ENCODE measurements at regions not wholly inside any gene's neighbourhood (a gene's known extent, or its start where the extent isn't known, plus 50 kb on each side); places are given as distances from the start of the nearest gene placed in this dataset.

- 88 to 99% methylated on average over 1 of the region's 1 CpG for WGBS, 2 donors
- H3K4me1 ChIP-seq, result no peaks in the 10 kb centered on the region
- no peak for TF ChIP-seq POLR2A (IDR thresholded peaks at IDR 0.05)
- no peak for TF ChIP-seq POLR2AphosphoS5 (IDR thresholded peaks at IDR 0.05)
- TF ChIP-seq, protein P1, sequence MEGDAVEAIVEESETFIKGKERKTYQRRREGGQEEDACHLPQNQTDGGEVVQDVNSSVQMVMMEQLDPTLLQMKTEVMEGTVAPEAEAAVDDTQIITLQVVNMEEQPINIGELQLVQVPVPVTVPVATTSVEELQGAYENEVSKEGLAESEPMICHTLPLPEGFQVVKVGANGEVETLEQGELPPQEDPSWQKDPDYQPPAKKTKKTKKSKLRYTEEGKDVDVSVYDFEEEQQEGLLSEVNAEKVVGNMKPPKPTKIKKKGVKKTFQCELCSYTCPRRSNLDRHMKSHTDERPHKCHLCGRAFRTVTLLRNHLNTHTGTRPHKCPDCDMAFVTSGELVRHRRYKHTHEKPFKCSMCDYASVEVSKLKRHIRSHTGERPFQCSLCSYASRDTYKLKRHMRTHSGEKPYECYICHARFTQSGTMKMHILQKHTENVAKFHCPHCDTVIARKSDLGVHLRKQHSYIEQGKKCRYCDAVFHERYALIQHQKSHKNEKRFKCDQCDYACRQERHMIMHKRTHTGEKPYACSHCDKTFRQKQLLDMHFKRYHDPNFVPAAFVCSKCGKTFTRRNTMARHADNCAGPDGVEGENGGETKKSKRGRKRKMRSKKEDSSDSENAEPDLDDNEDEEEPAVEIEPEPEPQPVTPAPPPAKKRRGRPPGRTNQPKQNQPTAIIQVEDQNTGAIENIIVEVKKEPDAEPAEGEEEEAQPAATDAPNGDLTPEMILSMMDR (IDR thresholded peaks at IDR 0.05), result no peak
- TF ChIP-seq EP300 (IDR thresholded peaks at IDR 0.05), result no peak
- intact Hi-C loops (cut with DNase I), result no loop called here
- H3K4me3 ChIP-seq, result no peak overlapping the region
- H3K27ac ChIP-seq, result no peak overlapping the region
- no peaks in the 10 kb centered on the region for H3K36me3 ChIP-seq
- no peaks in the 10 kb centered on the region for H3K9me3 ChIP-seq
- no peak for DNase-seq
- no peaks in the 10 kb centered on the region for H3K27me3 ChIP-seq
Observed at GRCh38 chr9:82673201-82673600, 389.7 kb downstream of the RASEF start.

DNA sequence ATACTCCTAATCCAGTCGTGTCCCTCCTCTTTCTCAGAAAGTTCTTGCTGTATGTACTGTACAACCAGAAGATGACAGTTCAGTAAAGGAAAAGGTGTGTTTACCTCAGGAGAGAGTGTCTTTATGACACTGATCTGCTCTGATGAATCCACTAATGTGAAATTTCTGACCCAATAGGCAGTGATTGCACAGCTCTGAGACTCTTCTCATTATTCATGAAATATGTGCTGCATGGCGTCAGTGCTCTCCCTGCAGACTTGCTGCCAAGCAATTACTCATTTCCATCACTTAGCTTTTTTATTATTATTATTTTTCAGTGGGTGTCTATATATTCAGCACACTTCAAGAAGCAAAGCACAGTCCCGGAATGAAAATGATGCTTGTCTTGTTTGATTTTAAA is 389.0 kb downstream of the RASEF start:
- intact Hi-C loops (cut with DNase I), result no loop called here
- no peaks in the 10 kb centered on the region for H3K36me3 ChIP-seq
- 73% methylated on average over 3 of the region's 3 CpGs for WGBS, 2 donors
- no peaks in the 10 kb centered on the region for H3K9me3 ChIP-seq
- H3K4me3 ChIP-seq, result no peak overlapping the region
- H3K27ac ChIP-seq, result no peak overlapping the region
- DNase-seq, result no peak
- no peaks in the 10 kb centered on the region for H3K4me1 ChIP-seq
- H3K27me3 ChIP-seq, result no peaks in the 10 kb centered on the region
- TF ChIP-seq POLR2A (IDR thresholded peaks at IDR 0.05) (no peak), EP300 (IDR thresholded peaks at IDR 0.05) (no peak), POLR2AphosphoS5 (IDR thresholded peaks at IDR 0.05) (no peak)
- TF ChIP-seq, protein P1 (IDR thresholded peaks at IDR 0.05), result no peak

- 88 to 91% methylated on average over 4 of the region's 4 CpGs for WGBS, 2 donors
- no peak for DNase-seq
- H3K4me1 ChIP-seq, result no peaks in the 10 kb centered on the region
- no peaks in the 10 kb centered on the region for H3K27me3 ChIP-seq
- H3K36me3 ChIP-seq, result no peaks in the 10 kb centered on the region
- no peak for TF ChIP-seq EP300 (IDR thresholded peaks at IDR 0.05)
- TF ChIP-seq, protein P1 (IDR thresholded peaks at IDR 0.05), result no peak
- TF ChIP-seq POLR2A (IDR thresholded peaks at IDR 0.05), result no peak
- TF ChIP-seq POLR2AphosphoS5 (IDR thresholded peaks at IDR 0.05), result no peak
- intact Hi-C loops (cut with DNase I), result no loop called here
- no peak overlapping the region for H3K4me3 ChIP-seq
- no peaks in the 10 kb centered on the region for H3K9me3 ChIP-seq
- no peak overlapping the region for H3K27ac ChIP-seq
Observed at GRCh38 chr9:82675102-82675501, 387.8 kb downstream of the RASEF start.

DNA sequence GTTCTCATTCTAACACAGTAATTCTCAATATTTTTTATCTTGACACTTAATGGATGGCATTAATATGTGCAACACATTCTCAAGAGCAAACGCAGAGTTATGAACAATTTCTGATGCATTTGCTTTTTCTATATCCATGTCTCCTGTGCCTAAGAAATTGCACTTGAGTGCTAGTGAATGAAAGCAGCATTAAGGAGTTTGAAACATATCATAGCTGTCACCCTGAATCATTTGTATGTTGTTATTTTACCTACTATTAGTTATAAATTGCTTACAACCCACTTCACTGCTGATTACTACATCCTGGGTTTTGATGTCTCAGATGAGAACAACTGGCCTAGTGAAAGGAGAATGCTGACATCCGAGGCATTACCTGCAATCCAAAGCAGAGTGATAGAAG is 387.3 kb downstream of the RASEF start:
- Histone ChIP-seq H3K36me3 (no peaks in the 10 kb centered on the region), H3K9me3 (no peaks in the 10 kb centered on the region), H3K27ac (no peak overlapping the region), H3K27me3 (no peaks in the 10 kb centered on the region), H3K4me1 (no peaks in the 10 kb centered on the region), H3K4me3 (no peak overlapping the region)
- TF ChIP-seq EP300 (IDR thresholded peaks at IDR 0.05) (no peak), POLR2A (IDR thresholded peaks at IDR 0.05) (no peak), POLR2AphosphoS5 (IDR thresholded peaks at IDR 0.05) (no peak)
- TF ChIP-seq, protein P1 (IDR thresholded peaks at IDR 0.05), result no peak
- 83 to 89% methylated on average over 2 of the region's 2 CpGs for whole genome bisulfite sequencing, 2 donors
- no peak for DNase-seq
- intact Hi-C loops (cut with DNase I), result no loop called here

DNA sequence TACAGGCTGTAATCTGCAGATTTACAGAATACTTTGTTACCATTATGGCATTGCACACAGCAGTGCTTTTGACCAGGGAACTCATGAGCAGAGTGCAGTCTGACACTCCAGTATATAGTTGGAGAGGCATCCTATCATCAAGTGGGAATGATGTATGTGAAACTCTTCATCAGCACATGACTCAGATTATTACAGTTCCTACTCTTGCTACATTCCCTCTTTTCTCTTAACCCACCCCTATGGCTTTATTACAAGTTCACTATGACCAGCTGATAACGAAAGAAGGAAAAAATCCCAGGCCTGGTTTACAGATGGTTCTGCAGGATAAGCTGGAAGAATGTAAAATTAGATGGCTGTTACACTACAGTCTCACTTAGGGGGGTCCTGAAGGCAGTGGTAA is 385.9 kb downstream of the RASEF start:
- Histone ChIP-seq H3K27ac (no peak overlapping the region), H3K4me1 (no peaks in the 10 kb centered on the region), H3K9me3 (no peaks in the 10 kb centered on the region), H3K4me3 (no peak overlapping the region), H3K27me3 (no peaks in the 10 kb centered on the region), H3K36me3 (no peaks in the 10 kb centered on the region)
- TF ChIP-seq POLR2A (IDR thresholded peaks at IDR 0.05), result no peak
- no peak for TF ChIP-seq EP300 (IDR thresholded peaks at IDR 0.05)
- TF ChIP-seq POLR2AphosphoS5 (IDR thresholded peaks at IDR 0.05), result no peak
- TF ChIP-seq, protein P1 (IDR thresholded peaks at IDR 0.05), result no peak
- no peak for DNase-seq
- intact Hi-C loops (cut with DNase I), result no loop called here
- 84 to 86% methylated on average over 1 of the region's 1 CpG for WGBS, 2 donors
